Erythroblast (primary cell): ENCODE measurements at regions not wholly inside any gene's neighbourhood (a gene's known extent, or its start where the extent isn't known, plus 50 kb on each side); places are given as distances from the start of the nearest gene placed in this dataset.
"Not testable (repeated sequence)": the region's sequence is repeated elsewhere in the genome, so short reads cannot be mapped to it uniquely, and the experiment has no call there.

Experiments used
- DNase-seq, 2 experiments: peaks; one replicate each; lab custom pipeline; 2025; lab: John Stamatoyannopoulos, UW
- GATA1 ChIP-seq: IDR thresholded peaks from 2 replicates; pipeline ENCODE4 v1.6.1; 2011; ENCODE audit warnings: low read depth, mild to moderate bottlenecking, control low read depth, low read length, moderate library complexity
- POLR2A ChIP-seq: IDR thresholded peaks from 2 replicates; pipeline ENCODE4 v1.6.1; 2011; ENCODE audit warnings: mild to moderate bottlenecking, low read length

DNA sequence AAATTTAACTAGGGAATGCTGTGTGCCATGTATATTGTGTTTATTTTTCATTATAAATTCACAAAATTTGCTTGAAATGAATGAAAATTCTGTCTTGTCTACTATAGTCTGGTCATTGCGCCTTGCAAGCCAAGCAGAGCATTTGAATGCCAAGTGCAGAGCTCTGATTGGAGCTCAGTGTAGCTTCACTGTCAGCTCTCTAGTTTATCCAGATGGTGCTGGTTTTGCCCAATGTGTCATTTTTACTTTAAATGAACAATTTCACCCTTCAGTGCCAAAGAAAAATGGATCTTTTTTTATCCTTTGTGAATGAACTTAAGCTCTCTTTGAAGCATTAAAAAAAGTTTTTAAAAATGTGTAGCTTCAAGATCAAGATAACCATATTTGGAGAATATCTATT lies 225.6 kb upstream of the CACNA2D1 start:
- no peak for DNase-seq
- TF ChIP-seq POLR2A (no peak), GATA1 (no peak)

- TF ChIP-seq POLR2A (no peak), GATA1 (no peak)
- DNase-seq, result no peak
These were observed 225.1 kb upstream of the CACNA2D1 start for GRCh38 chr7:82668676-82669075.

- TF ChIP-seq GATA1 (no peak), POLR2A (no peak)
- no peak for DNase-seq
These were observed 222.5 kb upstream of the CACNA2D1 start for GRCh38 chr7:82665966-82666507.

DNA sequence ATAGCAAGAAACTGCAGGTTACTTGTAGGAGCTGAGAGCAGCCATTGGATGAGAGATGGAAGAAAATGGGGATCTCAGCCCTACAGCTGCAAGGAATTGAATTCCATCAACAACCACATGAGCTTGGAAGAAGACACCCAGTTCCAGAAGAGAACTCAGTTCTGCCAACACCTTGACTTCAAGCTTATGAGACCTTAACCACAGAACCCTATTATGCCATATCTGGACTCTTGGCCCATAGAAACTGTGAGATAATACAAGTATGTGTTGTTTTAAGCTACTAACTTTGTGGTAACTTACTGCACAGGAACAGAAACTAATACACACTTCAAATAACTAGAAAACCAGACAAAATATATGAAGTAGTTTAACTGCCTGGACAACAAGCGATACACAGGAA lies 212.4 kb upstream of the CACNA2D1 start:
- no peak for TF ChIP-seq GATA1
- no peak for TF ChIP-seq POLR2A
- no peak for DNase-seq

DNA sequence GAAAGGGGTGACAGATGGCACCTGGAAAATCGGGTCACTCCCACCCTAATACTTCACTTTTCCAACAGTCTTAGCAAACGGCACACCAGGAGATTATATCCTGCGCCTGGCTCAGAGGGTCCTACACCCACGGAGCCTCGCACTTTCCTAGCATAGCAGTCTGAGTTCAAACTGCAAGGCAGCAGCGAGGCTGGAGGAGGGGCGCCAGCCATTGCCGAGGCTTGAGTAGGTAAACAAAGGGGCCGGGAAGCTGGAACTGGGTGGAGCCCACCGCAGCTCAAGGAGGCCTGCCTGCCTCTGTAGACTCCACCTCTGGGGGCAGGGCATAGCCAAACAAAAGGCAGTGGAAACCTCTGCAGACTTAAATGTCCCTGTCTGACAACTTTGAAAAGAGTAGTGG lies 206.5 kb upstream of the CACNA2D1 start:
- not testable (repeated sequence) for DNase-seq

DNA sequence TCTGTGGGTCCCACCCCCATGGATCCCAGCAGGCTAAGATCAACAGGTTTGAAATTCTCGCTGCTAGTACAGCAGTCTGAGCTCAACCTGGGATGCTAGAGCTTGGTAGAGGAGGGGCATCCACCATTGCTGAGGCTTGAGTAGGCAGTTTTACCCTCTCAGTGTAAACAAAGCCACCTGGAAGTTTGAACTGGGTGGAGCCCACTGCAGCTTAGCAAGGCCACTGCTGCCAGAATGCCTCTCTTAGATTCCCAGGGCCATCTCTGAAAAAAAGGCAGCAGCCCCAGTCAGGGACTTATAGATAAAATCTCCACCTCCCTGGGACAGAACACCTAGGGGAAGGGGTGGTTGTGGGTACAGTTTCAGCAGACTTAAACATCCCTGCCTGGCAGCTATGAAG lies 190.0 kb upstream of the CACNA2D1 start:
- no peak for TF ChIP-seq POLR2A
- TF ChIP-seq GATA1, result no peak
- DNase-seq, result no peak

DNA sequence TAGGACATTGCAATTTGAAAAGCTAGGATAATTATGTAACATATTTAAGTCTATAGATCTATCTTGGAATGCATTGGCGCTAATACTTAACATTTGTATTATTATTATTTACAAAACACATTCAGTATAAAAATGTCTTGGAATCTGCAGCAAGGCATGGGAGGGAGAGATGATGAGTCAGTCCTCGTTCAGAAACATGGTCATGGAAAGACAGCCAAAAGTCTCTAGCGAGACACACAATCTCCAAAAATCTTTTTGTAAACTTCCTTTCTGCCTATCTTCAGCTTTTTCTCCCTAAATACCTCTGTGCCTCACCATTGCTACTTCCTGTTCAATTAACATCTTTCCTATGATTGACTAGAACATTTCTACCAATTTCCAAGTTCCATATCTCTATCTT lies 188.4 kb upstream of the CACNA2D1 start:
- no peak for TF ChIP-seq POLR2A
- no peak for TF ChIP-seq GATA1
- DNase-seq, result no peak

DNA sequence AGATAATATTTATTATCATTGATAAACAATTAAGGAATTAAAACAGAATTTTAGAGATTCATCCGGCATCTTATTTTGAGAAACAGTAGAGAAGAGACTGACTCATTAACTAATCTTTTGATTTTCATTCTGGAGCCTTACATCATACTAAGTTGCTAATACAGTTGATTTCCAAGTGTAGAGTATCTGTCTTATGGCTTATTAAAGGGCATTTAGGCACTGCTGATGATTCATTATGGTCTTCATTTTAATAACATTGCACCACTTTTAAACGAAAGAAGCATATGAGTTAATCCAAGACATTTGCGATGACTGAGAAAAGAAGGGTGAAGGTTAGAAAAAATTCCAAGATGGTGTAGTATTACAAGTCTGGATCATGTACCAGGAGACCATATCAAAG lies 186.0 kb upstream of the CACNA2D1 start:
- DNase-seq, result no peak
- no peak for TF ChIP-seq GATA1
- TF ChIP-seq POLR2A, result no peak

DNA sequence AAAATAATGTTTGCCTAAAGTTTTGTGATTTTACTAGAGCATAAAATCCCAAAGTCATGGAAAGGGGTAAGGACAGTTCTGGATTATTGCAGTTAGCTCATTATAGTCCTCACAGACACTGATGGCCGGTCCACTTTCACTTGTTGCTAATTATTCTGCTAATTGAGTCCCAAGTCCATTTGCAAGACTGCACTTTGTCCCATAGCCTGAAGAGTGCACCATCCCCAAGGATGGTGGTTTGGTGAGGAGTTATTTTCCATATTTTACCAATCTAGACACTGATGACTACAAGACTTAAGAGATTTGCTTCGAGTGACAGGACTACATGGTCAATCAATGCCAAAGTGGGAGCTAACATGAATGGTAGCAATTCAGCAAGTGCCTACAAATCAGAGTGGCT lies 181.8 kb upstream of the CACNA2D1 start:
- DNase-seq, result no peak
- TF ChIP-seq GATA1 (no peak), POLR2A (no peak)

DNA sequence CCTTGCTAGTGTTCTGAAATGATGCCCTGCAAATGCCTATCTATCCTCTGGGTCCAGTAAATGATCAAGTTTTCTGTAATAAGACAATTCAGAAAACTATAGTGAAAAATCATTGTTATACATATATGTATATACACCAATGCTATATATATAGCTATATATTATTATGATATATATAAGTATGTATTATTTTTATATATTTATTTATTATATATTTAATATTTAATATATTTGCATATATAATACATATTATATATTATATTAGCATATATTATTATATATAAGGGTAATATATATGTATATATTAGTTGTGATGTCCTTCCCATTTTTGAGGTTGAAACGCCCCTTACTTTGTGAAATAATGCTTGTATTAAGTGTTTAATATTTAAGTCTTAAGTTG lies 181.4 kb upstream of the CACNA2D1 start:
- DNase-seq, result no peak
- TF ChIP-seq GATA1 (no peak), POLR2A (no peak)

DNA sequence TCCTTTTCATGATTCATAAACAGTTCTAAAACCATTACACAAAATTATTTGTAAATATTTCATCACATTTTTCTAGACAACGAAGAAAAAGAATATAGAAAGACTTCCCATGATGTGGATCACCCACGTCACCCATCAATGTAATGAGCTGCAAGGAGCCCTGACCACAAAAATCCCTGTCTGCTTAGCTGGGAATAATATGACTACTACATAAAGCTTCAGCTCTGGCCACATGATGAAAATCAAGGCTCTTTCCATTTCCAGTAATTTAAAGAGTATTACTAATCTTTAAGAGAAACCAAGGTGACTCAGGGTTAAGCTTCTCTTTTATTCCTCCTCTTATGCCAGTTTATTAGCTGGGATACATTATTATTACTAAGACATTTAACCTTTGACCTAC lies 180.8 kb upstream of the CACNA2D1 start:
- TF ChIP-seq GATA1 (no peak), POLR2A (no peak)
- no peak for DNase-seq

- no peak for DNase-seq
These were observed 180.2 kb upstream of the CACNA2D1 start for GRCh38 chr7:82623812-82624211.

GRCh38 chr7:82617156-82617555 lies 173.6 kb upstream of the CACNA2D1 start:
- TF ChIP-seq POLR2A (no peak), GATA1 (no peak)
- DNase-seq, result no peak

More at GRCh38 chr7:82623812-82624211, 180.2 kb upstream of the CACNA2D1 start:
- TF ChIP-seq GATA1, result no peak
- no peak for TF ChIP-seq POLR2A

DNA sequence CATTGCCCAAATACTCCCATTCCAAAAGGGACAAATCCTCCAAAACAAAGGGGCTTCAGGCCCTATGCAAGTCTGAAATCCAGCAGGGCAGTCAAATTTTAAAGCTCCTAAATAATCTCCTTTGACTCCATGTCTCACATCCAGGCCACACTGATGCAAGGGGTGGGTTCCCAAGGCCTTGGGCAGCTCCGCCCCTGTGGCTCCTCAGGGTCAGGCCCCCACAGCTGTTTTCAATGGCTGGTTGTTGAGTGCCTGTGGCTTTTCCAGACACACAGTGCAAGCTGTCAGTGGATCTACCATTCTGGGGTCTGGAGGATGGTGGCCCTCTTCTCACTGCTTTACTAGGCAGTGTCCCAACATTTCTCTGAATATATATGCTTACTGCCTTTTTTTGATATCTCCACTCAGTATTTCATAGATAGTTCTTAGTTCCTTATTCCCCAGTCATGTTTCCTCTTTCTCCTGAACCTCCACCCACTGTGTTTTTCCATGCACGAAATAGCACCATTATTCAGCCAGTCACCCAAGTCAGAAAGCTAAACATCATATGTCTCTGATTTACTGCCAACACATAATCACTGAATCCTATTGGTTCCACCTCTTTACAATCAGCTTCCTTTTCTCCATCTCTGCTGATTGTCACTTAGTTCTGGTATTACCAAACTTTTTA lies 172.6 kb upstream of the CACNA2D1 start:
- TF ChIP-seq GATA1 (no peak), POLR2A (no peak)
- no peak for DNase-seq

- DNase-seq, result no peak
These were observed 171.9 kb upstream of the CACNA2D1 start for GRCh38 chr7:82615527-82615926.

More at GRCh38 chr7:82615527-82615926, 171.9 kb upstream of the CACNA2D1 start:
- TF ChIP-seq GATA1, result no peak
- TF ChIP-seq POLR2A, result no peak
